ENCODE measurements at regions not wholly inside any gene's neighbourhood (a gene's known extent, or its start where the extent isn't known, plus 50 kb on each side); places are given as distances from the start of the nearest gene placed in this dataset.

GRCh38 chr9:24257726-24258125, 288.0 kb downstream of the IZUMO3 start:
- TF ChIP-seq CTCF (IDR thresholded peaks at IDR 0.05), result no peak
- TF ChIP-seq POLR2A (IDR thresholded peaks at IDR 0.05), result no peak

Data from sigmoid colon (tissue), 3 donors.